OCI-LY3 (cell line): ENCODE measurements at regions not wholly inside any gene's neighbourhood (a gene's known extent, or its start where the extent isn't known, plus 50 kb on each side); places are given as distances from the start of the nearest gene placed in this dataset.

Source experiments
- H2AFZ ChIP-seq: fragments of 200-600, 300-600 bp; shearing (Covaris generic); 2 replicates; pipeline ENCODE4 v1.6.0; 2014; ENCODE audit warnings: antibody characterized with exemption, low read depth, low read length
- H3K27ac ChIP-seq: fragments of 200-600, 300-600 bp; sonication (generic); 2 replicates; pipeline ENCODE4 v1.5.1; 2014; ENCODE audit warnings: mild to moderate bottlenecking, low read length, moderate library complexity, mixed read lengths
- H3K27me3 ChIP-seq: fragments of 200-600, 300-600 bp; sonication (generic); 2 replicates; pipeline ENCODE4 v1.6.1; 2014; ENCODE audit warnings: low read depth, low read length, mixed read lengths
- H3K36me3 ChIP-seq: fragments of 200-600, 300-600 bp; sonication (generic); replicated peaks from 2 replicates; pipeline ENCODE3; 2014; ENCODE audit warnings: low read depth, low read length, mixed read lengths
- H3K4me1 ChIP-seq: fragments of 300-600, 200-600 bp; sonication (generic); 2 replicates; pipeline ENCODE4 v1.6.1; 2014; ENCODE audit warnings: low read length, mixed read lengths
- H3K4me2 ChIP-seq: fragments of 200-600, 300-600 bp; sonication (generic); 2 replicates; pipeline ENCODE4 v1.6.1; 2014; ENCODE audit warnings: low read length, mixed read lengths
- H3K4me3 ChIP-seq: fragments of 300-600, 200-600 bp; sonication (generic); 2 replicates; pipeline ENCODE4 v1.5.1; 2014; ENCODE audit warnings: antibody characterized with exemption, mild to moderate bottlenecking, low read length, moderate library complexity
- H3K79me2 ChIP-seq: fragments of 300-600, 200-600 bp; shearing (Covaris generic); 2 replicates; pipeline ENCODE4 v1.6.1; 2014; ENCODE audit warnings: mild to moderate bottlenecking, low read length, mixed read lengths
- H3K9ac ChIP-seq: fragments of 300-600, 200-600 bp; shearing (Covaris generic); 2 replicates; pipeline ENCODE4 v1.6.0; 2014; ENCODE audit warnings: mild to moderate bottlenecking, low read length, moderate library complexity
- H3K9me3 ChIP-seq: fragments of 200-600, 300-600 bp; shearing (Covaris generic); 2 replicates; pipeline ENCODE4 v1.6.1; 2014; ENCODE audit warnings: low read length, mixed read lengths; ENCODE audit not compliant: insufficient read depth
- H4K20me1 ChIP-seq: fragments of 200-600, 300-600 bp; sonication (generic); 2 replicates; pipeline ENCODE4 v1.6.1; 2016; ENCODE audit warnings: low read length, mixed read lengths; ENCODE audit not compliant: insufficient read depth
- CTCF ChIP-seq: fragments of 200-600, 300-600 bp; sonication (generic); IDR thresholded peaks from 2 replicates; pipeline ENCODE4 v1.5.1; 2014; ENCODE audit warnings: antibody characterized with exemption, low read length, low read depth
- EZH2phosphoT487 ChIP-seq: fragments of 200-600 bp; shearing (Covaris generic); IDR thresholded peaks from 2 replicates; pipeline ENCODE4 v1.6.1; 2018; ENCODE audit warnings: antibody characterized with exemption, mixed run types, low read depth

- Histone ChIP-seq H3K27ac (no peak overlapping the region), H3K4me1 (no peaks in the 10 kb centered on the region), H2AFZ (no peak overlapping the region), H3K9ac (no peak overlapping the region), H3K4me2 (no peak overlapping the region), H3K79me2 (no peaks in the 10 kb centered on the region), H3K27me3 (no peaks in the 10 kb centered on the region), H4K20me1 (no peaks in the 10 kb centered on the region), H3K4me3 (no peak overlapping the region), H3K36me3 (no peaks in the 10 kb centered on the region), H3K9me3 (no peaks in the 10 kb centered on the region)
- TF ChIP-seq EZH2phosphoT487, result no peak
- no peak for TF ChIP-seq CTCF
Observed at GRCh38 chr4:187175197-187175596, 451.5 kb upstream of the FAT1 start.

GRCh38 chr4:187176261-187176910 lies 452.7 kb upstream of the FAT1 start:
- Histone ChIP-seq H3K4me2 (no peak overlapping the region), H3K4me3 (no peak overlapping the region), H3K36me3 (no peaks in the 10 kb centered on the region), H3K9ac (no peak overlapping the region), H3K27ac (no peak overlapping the region), H3K27me3 (no peaks in the 10 kb centered on the region), H3K79me2 (no peaks in the 10 kb centered on the region), H3K4me1 (no peaks in the 10 kb centered on the region), H2AFZ (no peak overlapping the region), H3K9me3 (no peaks in the 10 kb centered on the region), H4K20me1 (no peaks in the 10 kb centered on the region)
- TF ChIP-seq CTCF (no peak), EZH2phosphoT487 (no peak)

- Histone ChIP-seq H4K20me1 (no peaks in the 10 kb centered on the region), H3K27me3 (no peaks in the 10 kb centered on the region), H3K9ac (no peak overlapping the region), H3K9me3 (no peaks in the 10 kb centered on the region), H3K4me1 (no peaks in the 10 kb centered on the region), H3K36me3 (no peaks in the 10 kb centered on the region), H3K27ac (no peak overlapping the region), H3K4me3 (no peak overlapping the region), H3K79me2 (no peaks in the 10 kb centered on the region), H3K4me2 (no peak overlapping the region), H2AFZ (no peak overlapping the region)
- TF ChIP-seq CTCF (no peak), EZH2phosphoT487 (no peak)
Observed at GRCh38 chr4:187178084-187178483, 454.4 kb upstream of the FAT1 start.

- Histone ChIP-seq H3K4me2 (no peak overlapping the region), H3K27me3 (no peaks in the 10 kb centered on the region), H3K27ac (no peak overlapping the region), H3K79me2 (no peaks in the 10 kb centered on the region), H3K4me1 (no peaks in the 10 kb centered on the region), H3K36me3 (no peaks in the 10 kb centered on the region), H4K20me1 (no peaks in the 10 kb centered on the region), H3K9me3 (no peaks in the 10 kb centered on the region), H3K9ac (no peak overlapping the region), H3K4me3 (no peak overlapping the region), H2AFZ (no peak overlapping the region)
- no peak for TF ChIP-seq CTCF
- TF ChIP-seq EZH2phosphoT487, result no peak
Observed at GRCh38 chr4:187178587-187178986, 454.9 kb upstream of the FAT1 start.
